NCI-H446 (cell line): ENCODE measurements at regions not wholly inside any gene's neighbourhood (a gene's known extent, or its start where the extent isn't known, plus 50 kb on each side); places are given as distances from the start of the nearest gene placed in this dataset.
A peak's percentile ranks its signal among the peaks of the same experiment; 100 is the strongest.

Experiments used
- DNase-seq, 2 experiments: peaks; one replicate each; lab custom pipeline; 2025; lab: John Stamatoyannopoulos, UW

DNA sequence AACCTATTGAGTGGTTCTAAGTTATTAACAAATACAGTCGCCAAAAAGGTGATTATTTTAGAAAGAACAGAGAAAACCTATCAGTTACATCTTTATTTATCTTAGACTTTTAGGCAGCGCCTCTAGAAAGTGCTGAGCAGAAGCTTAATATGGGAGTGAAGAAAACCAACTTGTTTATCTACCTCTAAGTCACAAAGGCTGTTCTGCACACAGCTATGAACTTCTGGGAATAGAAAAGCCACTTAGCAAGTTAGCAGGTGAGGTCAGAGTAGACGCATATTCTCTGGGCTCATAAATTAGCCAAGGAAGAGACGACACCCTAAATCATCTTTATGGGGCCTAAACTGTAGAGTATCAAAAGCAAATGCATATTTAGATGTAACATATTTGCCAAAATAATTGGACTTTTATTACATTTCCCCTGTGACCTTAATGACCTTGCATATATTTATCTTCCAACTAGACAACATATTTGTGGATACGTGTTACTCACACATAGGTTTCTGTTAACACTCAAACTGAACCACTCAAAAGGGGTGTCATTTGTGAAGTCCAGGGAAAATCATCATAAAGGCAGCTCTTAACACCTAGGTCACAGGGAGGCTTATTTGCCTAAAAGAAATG lies 267.1 kb downstream of the ADGB start:
- no peak for DNase-seq

DNA sequence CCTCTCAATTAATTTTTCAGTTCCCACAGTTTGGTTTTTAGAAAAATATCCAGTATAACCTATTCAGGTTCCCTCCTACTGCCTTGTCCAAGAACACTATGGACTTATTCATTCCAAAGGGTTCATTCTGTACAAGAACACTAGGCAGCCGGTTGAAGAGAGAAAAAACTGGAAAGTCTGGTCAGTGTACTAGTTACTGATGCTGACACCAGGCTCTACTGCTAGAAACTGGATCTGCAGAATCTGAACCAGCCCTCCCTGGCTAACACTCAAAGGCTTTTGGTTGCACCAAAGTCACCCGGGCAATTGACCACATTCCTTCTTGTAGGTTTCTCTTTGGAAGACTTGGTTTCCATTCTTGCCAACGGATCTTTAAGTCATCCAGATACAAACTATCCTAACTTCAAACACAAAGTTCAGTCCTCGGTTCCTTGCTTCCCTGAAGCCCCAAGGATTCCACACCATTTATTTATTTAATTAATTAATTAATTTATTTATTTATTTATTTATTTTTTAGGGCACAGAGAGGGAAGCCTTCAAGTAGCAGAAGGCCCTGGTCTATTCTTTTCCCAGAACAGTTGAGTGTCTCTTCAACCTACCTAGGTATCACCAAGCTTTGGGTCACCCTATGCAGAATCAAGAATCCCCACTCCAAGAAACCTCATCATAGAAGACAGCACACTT lies 268.1 kb downstream of the ADGB start:
- no peak for DNase-seq

DNA sequence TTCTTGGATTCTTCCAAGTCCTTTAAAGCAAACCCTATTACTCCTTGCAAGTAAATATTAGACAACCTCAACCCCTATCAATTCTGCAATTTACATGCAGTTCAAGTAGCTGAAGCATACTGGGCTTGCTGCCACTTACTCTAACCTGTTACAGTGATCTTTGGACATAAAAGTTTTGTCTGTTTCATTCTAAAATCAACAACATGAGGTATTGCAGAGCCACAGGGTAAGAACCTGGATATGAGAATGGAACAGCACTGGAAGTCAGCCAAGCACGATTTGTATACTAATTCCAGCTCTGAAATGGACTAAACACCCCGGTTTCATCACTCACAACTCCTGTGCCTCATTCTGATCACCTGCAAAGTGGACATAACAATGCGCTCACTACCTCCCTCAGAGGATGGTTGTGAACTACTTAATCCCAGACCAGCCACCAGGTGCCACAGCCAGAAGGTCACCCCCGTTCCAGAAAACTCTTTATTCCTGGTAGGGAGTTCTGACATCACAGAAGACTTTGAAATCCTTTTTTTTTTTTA lies 270.0 kb downstream of the ADGB start:
- DNase-seq: no peak

DNA sequence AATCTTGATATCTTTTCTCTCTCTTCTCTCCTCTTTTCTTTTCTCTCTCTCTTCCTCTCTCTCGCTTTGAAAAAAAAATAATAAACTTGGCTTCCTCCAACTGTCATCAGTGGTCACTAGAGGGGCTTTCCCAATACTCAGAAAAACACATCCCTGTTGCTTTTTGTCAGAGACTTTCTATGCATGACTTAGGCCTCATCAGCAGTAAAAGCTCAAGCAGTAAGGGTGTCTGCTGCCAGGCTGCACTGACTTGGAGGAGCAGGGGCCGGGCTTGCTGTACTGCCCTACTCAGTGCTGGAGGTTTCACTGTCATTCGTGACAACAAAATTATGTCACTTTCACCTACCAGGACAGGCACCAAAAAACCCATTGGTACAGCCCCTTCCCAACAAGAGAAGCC lies 272.0 kb downstream of the ADGB start:
- no peak for DNase-seq

DNA sequence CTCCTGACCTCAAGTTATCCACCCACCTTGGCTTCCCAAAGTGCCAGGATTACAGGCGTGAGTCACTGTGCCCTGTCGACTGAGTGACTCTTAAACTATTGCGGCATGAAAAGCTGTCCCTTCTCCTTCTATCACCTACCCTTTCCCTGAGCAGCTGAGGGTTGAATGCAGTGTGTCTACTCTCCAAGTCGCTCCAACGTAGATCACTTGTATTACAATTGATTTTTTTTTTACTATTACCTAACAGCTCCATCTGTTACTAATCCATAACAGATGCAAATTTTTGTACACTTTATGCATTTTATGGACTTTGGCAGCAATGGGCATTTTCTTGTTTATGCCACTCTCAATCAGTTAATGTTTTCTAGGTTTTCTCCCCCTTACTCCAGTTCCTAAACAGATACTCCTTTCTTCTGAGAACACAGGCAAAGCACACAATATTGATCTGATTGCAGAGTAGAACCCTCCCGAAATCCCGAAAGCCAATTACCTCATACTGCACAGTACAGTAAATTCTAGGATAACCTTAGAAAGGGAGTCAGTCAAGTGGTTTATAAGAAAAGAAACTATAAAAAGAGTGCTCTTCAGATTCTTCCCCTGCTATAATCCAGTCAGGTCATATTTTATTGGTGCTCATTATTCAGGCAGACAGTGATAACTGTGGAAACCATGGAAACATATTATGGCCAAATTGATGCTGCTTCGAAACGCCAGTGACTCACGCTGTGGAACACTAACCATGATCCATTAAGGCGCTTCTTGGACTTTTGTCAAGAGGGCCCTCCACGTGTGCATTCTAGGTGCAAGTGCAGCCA lies 273.0 kb downstream of the ADGB start:
- peak in 1 of 2 experiments; percentile 41 for DNase-seq

DNA sequence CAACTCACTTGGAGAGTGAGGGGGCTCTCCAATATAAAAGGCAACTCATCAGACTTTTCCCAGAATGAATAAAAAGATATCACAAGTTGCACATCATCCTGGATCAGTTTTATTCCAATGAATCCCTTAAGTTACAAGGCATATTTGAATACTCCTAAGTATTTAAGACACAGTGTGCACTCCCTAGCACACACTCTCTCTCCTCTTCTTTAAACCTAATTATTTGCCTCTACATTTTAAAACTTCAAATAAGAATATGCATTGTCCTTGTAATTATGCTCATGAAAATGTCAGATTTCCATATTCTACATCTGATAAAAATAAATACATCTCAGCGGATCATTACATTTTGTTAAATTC lies 273.6 kb downstream of the ADGB start:
- no peak for DNase-seq

DNA sequence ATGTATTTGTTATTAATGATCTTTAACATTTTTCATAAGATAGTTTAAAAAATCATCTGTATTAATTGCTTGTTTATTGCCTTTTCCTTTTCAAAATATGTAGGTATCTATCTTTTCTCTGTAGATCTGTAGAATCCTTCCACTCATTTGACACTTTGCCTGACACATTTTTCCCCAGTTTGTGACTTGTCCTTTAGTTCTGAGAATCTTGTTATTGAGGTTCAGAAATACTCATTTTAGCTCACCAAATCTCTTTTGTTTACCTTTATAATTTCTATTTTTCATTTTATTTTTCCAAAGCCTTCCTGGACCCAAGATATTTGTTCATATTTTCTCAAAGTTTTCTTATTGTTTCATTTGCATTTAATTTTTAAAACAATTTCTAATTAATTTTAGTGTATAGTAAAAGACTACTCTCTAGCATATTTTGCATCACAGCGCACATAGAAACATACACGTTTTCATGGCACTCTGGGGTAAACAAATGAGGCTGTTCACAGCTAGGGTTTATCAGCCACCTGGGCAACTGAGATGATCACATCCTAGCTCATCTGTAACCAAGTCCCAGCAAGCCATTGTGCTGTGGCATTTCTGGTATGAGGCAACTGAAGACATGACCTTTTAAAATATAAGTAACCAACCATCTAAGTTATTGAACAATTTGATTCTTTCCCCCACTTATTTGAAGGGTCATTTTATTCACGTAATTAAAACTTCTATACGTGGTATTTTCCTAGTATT lies 275.7 kb downstream of the ADGB start:
- DNase-seq: no peak

DNA sequence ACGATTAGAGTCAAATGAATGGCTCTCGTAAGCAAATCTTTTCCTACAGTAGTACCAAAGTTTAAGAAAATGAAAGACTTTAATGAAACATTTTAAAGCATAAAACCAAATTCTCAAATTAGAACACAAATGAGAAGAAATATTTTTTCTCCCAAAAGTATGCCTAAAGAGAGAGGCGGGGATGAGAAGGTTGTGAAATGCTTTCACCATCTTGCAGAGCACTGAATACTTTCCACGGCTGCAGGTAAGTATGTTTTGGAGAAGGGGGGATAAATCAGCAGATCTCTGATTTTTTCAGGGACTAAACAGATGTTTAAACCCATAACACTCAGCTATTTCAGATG lies 277.1 kb downstream of the ADGB start:
- no peak for DNase-seq

DNA sequence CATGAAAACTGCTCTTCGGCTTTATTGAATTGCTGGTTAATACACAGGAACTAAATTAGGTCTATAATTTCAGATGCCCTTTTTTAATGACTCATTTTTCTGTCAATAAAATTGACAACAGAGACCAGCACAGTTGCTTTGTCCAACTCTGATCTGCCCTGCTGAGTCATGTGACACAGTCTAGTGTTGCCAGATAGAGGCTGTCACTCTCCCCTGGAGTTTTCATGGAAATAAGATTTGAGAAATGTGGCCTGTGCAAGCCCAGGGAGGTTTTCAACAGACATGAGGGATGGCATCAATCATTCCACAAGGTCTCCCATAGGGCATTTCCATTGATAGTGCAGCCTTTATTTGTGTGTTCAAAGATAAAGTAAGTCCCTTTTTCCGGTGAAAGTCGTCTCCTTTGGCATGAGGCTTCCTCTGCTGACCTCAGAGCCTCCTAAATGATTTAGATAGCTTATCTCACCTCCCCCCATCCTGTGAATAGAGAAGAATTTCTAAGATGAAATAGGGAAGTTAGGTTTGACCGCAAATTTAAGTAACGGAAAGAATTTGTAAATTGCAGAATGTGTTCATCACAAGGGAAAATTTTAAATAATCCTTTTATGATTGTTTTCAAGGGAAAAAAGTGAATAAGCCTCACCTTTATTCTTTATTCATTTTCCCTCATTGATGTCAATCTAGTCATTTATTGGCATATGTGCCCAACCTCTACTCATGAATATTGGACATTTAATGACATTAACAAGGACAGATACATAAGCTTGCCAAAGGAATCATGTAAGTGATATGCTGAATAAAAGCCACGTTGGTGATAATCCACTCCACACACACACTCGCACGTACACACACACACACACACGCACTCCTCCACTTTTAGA lies 277.7 kb downstream of the ADGB start:
- DNase-seq: no peak

DNA sequence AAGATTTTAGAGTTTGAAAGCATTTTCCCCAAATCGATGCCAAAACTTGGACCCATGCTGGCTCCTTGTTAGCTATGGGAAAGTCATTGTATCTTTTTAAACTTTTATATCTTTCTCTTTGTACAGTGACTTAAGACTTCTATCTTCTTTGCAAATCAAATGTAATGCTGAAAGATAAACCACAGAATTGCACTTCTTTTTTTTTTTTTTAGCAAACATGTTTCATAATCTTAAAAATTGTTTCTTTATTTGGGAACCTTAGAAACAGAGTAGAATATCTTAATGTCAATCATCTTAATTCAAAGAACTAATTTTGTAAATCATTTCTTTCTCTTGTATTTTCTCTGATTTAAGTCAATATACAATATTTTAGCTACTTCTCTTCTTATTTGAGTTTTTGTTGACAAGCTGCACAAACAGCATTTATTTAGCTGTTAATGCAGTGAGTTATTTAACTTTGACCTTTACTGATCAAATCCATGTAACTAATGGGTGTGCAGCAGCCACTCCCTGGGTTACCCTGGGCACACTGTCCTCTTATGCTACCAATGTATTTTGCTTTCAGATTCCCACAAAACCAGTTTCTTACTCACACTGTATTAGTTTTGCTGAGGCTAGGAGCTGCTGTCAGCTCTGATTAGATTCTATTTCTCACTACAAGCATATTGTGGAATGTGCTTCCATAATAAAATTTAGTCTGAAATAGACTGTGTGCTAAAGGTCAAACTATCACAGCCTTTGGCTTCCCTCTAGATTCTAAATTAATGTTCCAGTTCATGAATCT lies 279.6 kb downstream of the ADGB start:
- DNase-seq: no peak

DNA sequence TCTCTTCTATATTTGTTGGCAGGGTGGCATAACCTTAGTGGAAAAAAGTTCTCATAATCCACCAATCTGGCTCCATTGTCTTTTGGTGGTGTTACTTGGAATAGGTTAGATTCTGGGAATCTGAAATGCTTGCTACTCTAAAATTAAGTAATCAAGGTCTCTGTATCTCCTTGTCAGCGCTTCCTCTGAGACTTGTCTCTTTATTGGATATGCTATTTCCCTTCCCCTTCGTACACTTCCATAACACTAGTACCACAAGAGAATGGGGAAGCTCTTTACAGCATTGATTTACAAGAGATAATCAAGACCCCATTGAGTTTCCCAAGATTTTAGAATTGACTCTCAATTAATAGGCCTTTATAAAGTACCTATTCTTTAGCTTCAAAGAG lies 280.2 kb downstream of the ADGB start:
- no peak for DNase-seq

DNA sequence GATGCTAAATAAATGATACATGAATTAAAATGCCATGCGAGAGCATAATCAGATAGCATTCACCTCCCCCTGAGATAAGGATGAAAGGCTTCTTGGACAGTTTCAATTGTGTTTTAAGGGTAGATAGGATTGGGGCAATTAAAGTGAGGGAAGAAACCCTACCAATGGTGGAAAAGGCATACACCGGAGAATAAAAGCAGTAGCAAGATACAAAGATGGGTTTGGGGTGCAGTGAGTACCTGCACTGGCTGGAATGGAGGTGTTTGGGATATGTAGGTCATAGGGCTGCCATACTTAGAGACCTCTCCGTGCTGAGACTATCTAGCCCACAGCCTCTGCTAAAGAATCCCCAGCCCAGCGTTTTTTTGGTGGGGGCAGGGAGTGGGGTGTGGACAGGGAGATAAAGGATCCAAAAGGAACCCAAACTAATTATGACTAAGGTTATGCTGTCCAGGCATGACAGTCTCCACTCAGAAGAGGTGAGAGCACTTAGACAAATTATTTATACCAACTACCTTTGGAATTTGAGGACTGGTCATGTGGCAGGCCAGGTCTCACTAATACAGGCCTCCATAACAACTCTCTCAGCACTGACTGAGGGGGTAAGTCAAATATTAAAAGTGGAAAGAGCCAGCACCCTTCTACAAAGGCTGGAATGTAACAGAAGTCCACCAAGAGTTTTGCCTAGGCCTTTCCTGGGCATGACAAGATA lies 280.8 kb downstream of the ADGB start:
- DNase-seq: no peak

DNA sequence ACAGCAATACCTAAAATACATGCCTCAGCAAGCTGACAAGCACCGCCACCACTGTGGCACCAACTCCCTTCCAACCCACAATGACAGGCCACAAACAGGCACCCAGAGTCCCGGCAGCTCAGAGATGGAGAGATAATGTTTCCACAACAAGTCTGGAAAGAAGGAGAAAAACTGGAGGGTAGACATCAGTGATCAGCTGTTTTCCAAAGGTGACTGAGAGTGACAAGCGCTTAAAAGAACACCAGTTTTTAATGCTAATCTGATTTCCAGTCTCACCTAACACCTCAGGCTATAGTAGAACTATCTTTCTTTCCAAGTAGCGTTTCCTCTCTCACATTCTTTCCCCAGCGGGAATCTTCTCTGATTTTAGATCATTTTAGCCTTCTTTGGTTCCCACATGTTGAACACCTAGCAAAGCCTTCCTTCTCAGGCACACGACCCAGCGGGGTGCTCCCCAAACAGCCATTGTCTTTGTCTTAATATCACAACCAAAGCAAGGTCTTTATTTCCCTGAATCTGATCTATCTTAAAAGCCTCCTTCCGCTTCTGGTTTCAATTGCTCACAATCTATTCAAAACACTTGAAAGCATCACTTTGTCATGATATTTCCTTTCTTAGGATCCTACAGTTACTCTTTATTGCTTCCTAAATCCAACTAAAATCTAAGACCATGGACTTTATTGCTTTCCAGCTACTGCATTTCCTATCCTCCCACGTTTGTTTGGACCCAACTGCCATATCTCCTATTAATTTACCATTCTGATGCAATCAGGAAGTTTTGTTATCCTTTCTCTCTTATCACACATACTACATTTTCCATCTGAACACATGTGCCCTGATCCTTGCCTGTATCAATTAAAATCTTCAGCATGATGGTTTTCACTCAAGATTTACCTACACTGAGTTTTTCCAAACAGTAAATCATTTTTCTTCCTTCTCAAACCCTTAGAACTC lies 282.7 kb downstream of the ADGB start:
- no peak for DNase-seq

DNA sequence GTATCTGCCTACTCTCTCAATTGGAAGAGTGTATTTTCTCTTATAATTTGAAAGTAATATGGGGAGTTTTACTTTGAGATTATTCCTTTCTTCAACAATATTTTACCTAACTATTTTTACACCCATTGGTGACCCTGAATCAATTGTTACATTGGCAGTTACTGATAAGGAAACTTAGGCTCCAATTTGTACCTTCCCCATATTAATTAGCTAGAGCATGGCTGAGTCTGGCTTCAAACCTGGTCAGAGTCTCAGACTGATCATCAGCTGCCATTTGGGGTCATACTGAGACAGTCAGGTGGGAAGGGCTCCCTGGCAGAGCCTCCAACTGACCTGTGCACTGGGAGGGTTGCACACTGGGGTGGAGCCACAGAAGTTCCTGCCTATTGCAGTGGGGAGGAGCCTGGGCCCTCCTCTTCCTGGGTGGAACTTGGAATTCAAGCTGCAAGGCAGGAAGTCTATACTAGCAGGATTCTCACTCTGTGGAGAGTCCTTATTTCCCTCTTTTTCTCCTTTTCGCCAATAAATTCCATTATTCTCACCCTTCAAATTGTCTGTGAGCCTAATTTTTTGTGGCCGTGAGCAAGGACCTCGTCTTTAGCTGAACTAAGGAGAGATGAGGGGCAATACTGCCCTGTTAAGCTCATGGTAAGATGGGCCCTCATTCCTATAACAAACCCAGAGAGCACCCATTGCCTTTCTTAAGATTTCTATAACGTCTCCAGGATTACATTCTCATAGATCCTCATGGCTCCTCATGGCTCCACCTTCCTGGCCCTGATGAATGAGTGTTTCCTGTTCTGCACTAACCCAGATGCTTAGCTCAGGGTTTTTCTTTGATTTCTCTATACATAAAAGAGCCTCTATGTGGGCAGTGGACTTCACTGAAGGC lies 285.1 kb downstream of the ADGB start:
- no peak for DNase-seq

DNA sequence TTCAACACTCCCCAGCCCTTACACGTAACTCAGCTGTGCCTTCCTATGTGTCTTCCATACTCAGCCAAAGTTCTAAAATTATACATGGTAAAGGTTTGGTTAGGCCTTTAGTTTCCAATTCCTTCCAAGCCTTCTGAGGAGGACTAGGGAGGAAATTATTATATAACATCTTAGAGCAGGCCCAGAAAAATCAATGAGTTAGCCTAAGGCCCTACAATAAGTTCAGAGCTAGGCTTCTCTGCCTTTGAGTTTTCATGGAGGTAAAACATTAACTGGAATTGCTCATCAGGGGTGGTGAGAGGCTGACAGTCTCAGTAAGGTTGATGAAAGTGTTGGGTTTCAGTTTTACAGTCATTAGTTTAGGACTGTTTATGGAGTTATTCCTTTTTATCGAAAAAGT lies 286.0 kb downstream of the ADGB start:
- DNase-seq: no peak

DNA sequence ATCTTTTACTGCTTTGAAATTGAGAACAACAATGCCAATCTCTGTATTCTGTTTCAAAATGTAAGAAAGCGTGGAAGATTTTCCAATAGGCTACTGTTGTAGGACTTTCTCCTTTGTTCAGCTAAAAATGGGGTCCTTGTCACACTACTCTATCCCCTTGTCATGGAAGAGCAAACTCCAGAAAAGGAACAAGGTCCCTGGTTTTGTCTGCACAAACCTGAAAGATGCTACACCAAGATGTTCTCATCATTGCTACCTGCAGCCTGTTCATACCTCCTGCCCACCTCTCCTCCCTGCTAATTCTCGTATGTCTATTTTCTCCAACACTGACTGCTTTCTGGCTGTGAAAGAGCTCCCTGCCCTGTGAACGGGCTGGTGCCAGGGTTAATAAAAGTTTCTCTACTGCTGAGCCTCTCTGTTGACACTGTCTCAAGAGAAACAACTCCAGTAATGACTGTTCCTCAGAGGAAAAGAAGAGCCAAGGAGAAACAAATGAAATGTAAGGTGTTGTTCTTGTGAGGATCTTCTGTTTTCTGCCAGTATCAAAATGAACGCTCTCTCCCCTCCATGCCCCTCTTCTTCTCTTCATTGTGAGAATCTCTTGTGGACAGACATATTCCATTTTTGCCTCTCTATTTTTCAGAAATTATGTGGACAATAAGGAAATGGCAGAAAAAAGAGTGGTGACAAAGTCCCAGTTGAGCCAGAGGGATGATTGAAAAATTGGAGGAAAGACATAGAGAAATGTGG lies 287.1 kb downstream of the ADGB start:
- DNase-seq: no peak
